Activated CD4-positive, alpha-beta T cell treated with anti-CD3 and anti-CD28 coated beads, Interleukin-2, amount 50 U/mL, for 1 hour (primary cell): ENCODE measurements at regions not wholly inside any gene's neighbourhood (a gene's known extent, or its start where the extent isn't known, plus 50 kb on each side); places are given as distances from the start of the nearest gene placed in this dataset.

ENCODE experiments used
- DNase-seq: peaks from one replicate; pipeline ENCODE4 v3.0.0-alpha.2; 2020

GRCh38 chr10:3222626-3223025 is 50.0 kb upstream of the PITRM1 start:
- no peak for DNase-seq
